GM23338 (cell line): ENCODE measurements at regions not wholly inside any gene's neighbourhood (a gene's known extent, or its start where the extent isn't known, plus 50 kb on each side); places are given as distances from the start of the nearest gene placed in this dataset.
A peak's percentile ranks its signal among the peaks of the same experiment; 100 is the strongest.

Source experiments
- ATAC-seq: fragments of 200-7000 bp; cut with Tn5 transposase; 3 replicates; pipeline ENCODE4 v1.9.1; 2020
- DNase-seq: peaks from one replicate; pipeline ENCODE4 v3.0.0-alpha.2; 2015; ENCODE audit warnings: low spot score
- H2AFZ ChIP-seq: fragments of 200-600 bp; sonication (generic); 2 replicates; pipeline ENCODE4 v1.8.0; 2016; ENCODE audit warnings: antibody characterized with exemption, mild to moderate bottlenecking, moderate library complexity
- H3F3A ChIP-seq: fragments of 200-600 bp; sonication (generic); replicated peaks from 2 replicates; pipeline ENCODE4 v1.8.0; 2017; ENCODE audit warnings: antibody characterized with exemption, mixed run types, low read depth
- H3K27ac ChIP-seq: fragments of 200-600 bp; sonication (generic); 2 replicates; pipeline ENCODE4 v1.6.1; 2016; ENCODE audit warnings: low read depth
- H3K27me3 ChIP-seq: fragments of 200-600 bp; sonication (generic); 2 replicates; pipeline ENCODE4 v1.8.0; 2016; ENCODE audit warnings: mild to moderate bottlenecking, mixed run types, moderate library complexity; ENCODE audit not compliant: insufficient read depth
- H3K36me3 ChIP-seq: fragments of 200-600 bp; sonication (generic); 2 replicates; pipeline ENCODE4 v1.8.0; 2016; ENCODE audit warnings: mild to moderate bottlenecking; ENCODE audit not compliant: insufficient read depth
- H3K4me1 ChIP-seq: fragments of 200-600 bp; sonication (generic); 2 replicates; pipeline ENCODE4 v1.8.0; 2016; ENCODE audit warnings: mild to moderate bottlenecking, moderate library complexity; ENCODE audit not compliant: insufficient read depth
- H3K4me2 ChIP-seq: fragments of 200-600 bp; sonication (generic); 2 replicates; pipeline ENCODE4 v1.7.1; 2017; ENCODE audit warnings: mixed run types
- H3K4me3 ChIP-seq: fragments of 200-600 bp; sonication (generic); 2 replicates; pipeline ENCODE4 v1.6.1; 2016; ENCODE audit warnings: mixed run types
- H3K79me2 ChIP-seq: fragments of 200-600 bp; sonication (generic); replicated peaks from 2 replicates; pipeline ENCODE4 v1.8.0; 2017; ENCODE audit warnings: mild to moderate bottlenecking; ENCODE audit not compliant: insufficient read depth
- H3K9me2 ChIP-seq: fragments of 200-600 bp; sonication (generic); 2 replicates; pipeline ENCODE4 v1.8.0; 2017; ENCODE audit not compliant: insufficient read depth
- H4K20me1 ChIP-seq: fragments of 200-600 bp; sonication (generic); replicated peaks from 2 replicates; pipeline ENCODE4 v1.8.0; 2017; ENCODE audit warnings: mild to moderate bottlenecking; ENCODE audit not compliant: insufficient read depth
- H3K27ac Mint-ChIP-seq: 2 replicates; pipeline ENCODE4 v1.8.0; 2020; ENCODE audit warnings: inconsistent platforms, mild to moderate bottlenecking, moderate library complexity, mixed read lengths
- H3K27me3 Mint-ChIP-seq: 3 replicates; pipeline ENCODE4 v1.8.0; 2022; ENCODE audit warnings: low read depth, mild to moderate bottlenecking, moderate library complexity, mixed read lengths, inconsistent platforms; ENCODE audit not compliant: insufficient read depth, poor library complexity
- H3K36me3 Mint-ChIP-seq: 3 replicates; pipeline ENCODE4 v1.8.0; 2021; ENCODE audit warnings: low read depth, mild to moderate bottlenecking, inconsistent platforms, moderate library complexity, mixed read lengths
- H3K4me1 Mint-ChIP-seq: 3 replicates; pipeline ENCODE4 v1.8.0; 2020; ENCODE audit warnings: mild to moderate bottlenecking, inconsistent platforms, mixed read lengths
- H3K4me3 Mint-ChIP-seq: 3 replicates; pipeline ENCODE4 v1.8.0; 2021; ENCODE audit warnings: moderate library complexity, mild to moderate bottlenecking, inconsistent platforms, mixed read lengths
- H3K9me3 Mint-ChIP-seq: 3 replicates; pipeline ENCODE4 v1.8.0; 2020; ENCODE audit warnings: moderate library complexity, mild to moderate bottlenecking, inconsistent platforms, mixed read lengths
- CREB1 ChIP-seq: fragments of 250-450 bp; sonication (Bioruptor Pico); IDR thresholded peaks from 2 replicates; pipeline ENCODE4 v1.5.0; 2020; ENCODE audit warnings: low read depth, mild to moderate bottlenecking, moderate library complexity
- EZH2 ChIP-seq: fragments of 200-600 bp; sonication (generic); IDR thresholded peaks from one replicate; pipeline ENCODE4 v1.8.0; 2017; ENCODE audit warnings: antibody characterized with exemption, mild to moderate bottlenecking, low read depth; ENCODE audit not compliant: unreplicated experiment
- EZH2phosphoT487 ChIP-seq: fragments of 200-600 bp; sonication (generic); IDR thresholded peaks from one replicate; pipeline ENCODE4 v1.8.1; 2018; ENCODE audit warnings: antibody characterized with exemption; ENCODE audit not compliant: unreplicated experiment
- JUNB ChIP-seq: IDR thresholded peaks from one replicate; pipeline ENCODE4 v1.6.1; 2016; ENCODE audit warnings: antibody characterized with exemption; ENCODE audit not compliant: unreplicated experiment
- NANOG ChIP-seq: IDR thresholded peaks from 2 replicates; pipeline ENCODE4 v1.6.1; 2016; ENCODE audit warnings: antibody characterized with exemption, borderline replicate concordance
- POLR2AphosphoS5 ChIP-seq: IDR thresholded peaks from 2 replicates; pipeline ENCODE4 v1.6.1; 2016; ENCODE audit warnings: antibody characterized with exemption, low read depth
- STAT1 ChIP-seq: IDR thresholded peaks from one replicate; pipeline ENCODE4 v1.6.1; 2016; ENCODE audit warnings: antibody characterized with exemption; ENCODE audit not compliant: unreplicated experiment
- ZNF114 ChIP-seq: fragments of 250-450 bp; sonication (Bioruptor Pico); IDR thresholded peaks from 2 replicates; pipeline ENCODE4 v1.5.0; 2020; ENCODE audit warnings: mild to moderate bottlenecking, moderate library complexity
- ZNF331 ChIP-seq: fragments of 250-450 bp; sonication (Bioruptor Pico); IDR thresholded peaks from 2 replicates; pipeline ENCODE4 v1.5.0; 2020; ENCODE audit warnings: low read depth, mild to moderate bottlenecking, moderate library complexity
- TF ChIP-seq, protein P1 (sequence below): IDR thresholded peaks from 2 replicates; pipeline ENCODE4 v1.6.1; 2016; ENCODE audit warnings: antibody characterized with exemption
- TF ChIP-seq, protein P2 (sequence below), 2 experiments: fragments of 200-600 bp in 1 of 2; sonication (generic) in 1 of 2; conservative IDR thresholded peaks; 2 replicates each; pipeline versions ENCODE4 v1.5.1 to v1.6.1; 2016 to 2017; ENCODE audit warnings: antibody characterized with exemption in 2 of 2, low read depth in 2 of 2, mild to moderate bottlenecking in 2 of 2, moderate library complexity in 1 of 2
- TF ChIP-seq, protein P3 (sequence below): IDR thresholded peaks from one replicate; pipeline ENCODE4 v1.6.1; 2018; ENCODE audit warnings: antibody characterized with exemption; ENCODE audit not compliant: unreplicated experiment

DNA sequence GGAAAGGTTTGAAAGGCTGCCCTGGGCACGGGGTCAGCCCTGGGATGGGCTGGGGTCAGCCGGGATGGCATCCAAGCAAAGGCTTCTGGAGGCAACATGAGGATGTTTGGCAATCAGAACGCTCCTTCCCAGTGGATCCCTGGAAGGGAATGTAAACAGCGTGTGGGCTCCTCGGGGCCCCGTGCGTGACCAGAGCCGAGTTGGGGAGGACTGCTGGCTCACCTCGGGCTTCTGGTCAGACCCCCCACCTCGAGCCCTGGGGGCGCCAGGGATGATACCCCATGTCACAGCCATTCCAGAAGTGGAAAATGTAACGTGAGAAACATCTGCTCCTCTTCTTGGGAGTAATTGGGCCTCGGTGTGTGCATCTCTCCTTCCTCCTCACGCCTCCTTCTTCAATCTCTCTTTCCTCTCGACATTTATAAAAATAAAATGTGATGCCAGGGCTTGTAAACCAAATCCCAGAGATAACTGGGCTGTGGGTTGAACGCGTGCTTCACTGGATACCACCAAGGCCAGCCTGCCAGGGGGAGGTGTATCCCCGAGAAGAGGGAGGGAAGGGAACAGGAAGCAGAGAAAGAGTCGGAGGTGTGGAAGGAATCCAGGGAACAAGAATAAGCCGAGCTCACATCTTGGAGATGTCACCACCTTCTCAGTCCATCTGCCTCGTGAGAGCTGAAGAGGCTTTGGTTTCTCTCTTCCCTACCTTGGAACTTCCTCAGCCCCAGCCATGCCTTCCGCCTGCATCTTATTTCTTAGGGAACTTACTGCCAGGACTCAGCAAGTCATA, 144.8 kb downstream of the NUAK1 start:
- no peaks in the 10 kb centered on the region for H3K79me2 ChIP-seq

DNA sequence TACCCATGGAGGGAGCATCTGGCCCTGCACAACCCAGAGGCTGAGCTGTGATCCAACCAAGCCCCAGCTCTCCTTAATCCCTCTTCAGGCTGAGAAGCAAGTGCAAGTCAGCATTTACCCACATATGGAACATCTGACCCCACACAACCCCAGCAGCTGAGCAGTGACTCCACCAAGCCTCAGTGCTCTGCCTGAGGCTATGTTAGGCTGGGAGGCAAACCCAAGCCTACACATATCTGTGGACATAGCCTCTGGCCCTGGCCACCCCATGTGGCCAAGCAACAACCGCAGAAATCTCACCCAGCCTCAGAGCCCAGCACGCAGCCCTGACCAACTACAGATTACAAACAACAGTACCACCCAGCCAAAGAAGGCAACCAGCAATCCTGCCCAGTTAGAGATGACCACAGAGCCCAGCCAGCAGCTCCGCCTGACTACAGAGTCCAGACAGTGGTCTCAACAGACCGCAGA, 142.8 kb downstream of the NUAK1 start:
- ATAC-seq = no peak
- H3K9me3 Mint-ChIP-seq = no peaks in the 10 kb centered on the region
- DNase-seq = no peak
- TF ChIP-seq JUNB = no peak
- TF ChIP-seq, protein P1, sequence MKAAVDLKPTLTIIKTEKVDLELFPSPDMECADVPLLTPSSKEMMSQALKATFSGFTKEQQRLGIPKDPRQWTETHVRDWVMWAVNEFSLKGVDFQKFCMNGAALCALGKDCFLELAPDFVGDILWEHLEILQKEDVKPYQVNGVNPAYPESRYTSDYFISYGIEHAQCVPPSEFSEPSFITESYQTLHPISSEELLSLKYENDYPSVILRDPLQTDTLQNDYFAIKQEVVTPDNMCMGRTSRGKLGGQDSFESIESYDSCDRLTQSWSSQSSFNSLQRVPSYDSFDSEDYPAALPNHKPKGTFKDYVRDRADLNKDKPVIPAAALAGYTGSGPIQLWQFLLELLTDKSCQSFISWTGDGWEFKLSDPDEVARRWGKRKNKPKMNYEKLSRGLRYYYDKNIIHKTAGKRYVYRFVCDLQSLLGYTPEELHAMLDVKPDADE = no peak
- TF ChIP-seq CREB1 (CRISPR knock-in tag) = no peak
- no peak for TF ChIP-seq EZH2
- TF ChIP-seq, protein P2, sequence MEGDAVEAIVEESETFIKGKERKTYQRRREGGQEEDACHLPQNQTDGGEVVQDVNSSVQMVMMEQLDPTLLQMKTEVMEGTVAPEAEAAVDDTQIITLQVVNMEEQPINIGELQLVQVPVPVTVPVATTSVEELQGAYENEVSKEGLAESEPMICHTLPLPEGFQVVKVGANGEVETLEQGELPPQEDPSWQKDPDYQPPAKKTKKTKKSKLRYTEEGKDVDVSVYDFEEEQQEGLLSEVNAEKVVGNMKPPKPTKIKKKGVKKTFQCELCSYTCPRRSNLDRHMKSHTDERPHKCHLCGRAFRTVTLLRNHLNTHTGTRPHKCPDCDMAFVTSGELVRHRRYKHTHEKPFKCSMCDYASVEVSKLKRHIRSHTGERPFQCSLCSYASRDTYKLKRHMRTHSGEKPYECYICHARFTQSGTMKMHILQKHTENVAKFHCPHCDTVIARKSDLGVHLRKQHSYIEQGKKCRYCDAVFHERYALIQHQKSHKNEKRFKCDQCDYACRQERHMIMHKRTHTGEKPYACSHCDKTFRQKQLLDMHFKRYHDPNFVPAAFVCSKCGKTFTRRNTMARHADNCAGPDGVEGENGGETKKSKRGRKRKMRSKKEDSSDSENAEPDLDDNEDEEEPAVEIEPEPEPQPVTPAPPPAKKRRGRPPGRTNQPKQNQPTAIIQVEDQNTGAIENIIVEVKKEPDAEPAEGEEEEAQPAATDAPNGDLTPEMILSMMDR (conservative IDR thresholded peaks at IDR 0.05; ENCODE audit: low read depth in 2 of 2) = no peak
- TF ChIP-seq STAT1 = no peak
- no peak for TF ChIP-seq NANOG
- no peak for TF ChIP-seq EZH2phosphoT487
- no peak for TF ChIP-seq ZNF114
- TF ChIP-seq ZNF331 (CRISPR knock-in tag) = no peak
- TF ChIP-seq POLR2AphosphoS5 = no peak
- TF ChIP-seq, protein P3, sequence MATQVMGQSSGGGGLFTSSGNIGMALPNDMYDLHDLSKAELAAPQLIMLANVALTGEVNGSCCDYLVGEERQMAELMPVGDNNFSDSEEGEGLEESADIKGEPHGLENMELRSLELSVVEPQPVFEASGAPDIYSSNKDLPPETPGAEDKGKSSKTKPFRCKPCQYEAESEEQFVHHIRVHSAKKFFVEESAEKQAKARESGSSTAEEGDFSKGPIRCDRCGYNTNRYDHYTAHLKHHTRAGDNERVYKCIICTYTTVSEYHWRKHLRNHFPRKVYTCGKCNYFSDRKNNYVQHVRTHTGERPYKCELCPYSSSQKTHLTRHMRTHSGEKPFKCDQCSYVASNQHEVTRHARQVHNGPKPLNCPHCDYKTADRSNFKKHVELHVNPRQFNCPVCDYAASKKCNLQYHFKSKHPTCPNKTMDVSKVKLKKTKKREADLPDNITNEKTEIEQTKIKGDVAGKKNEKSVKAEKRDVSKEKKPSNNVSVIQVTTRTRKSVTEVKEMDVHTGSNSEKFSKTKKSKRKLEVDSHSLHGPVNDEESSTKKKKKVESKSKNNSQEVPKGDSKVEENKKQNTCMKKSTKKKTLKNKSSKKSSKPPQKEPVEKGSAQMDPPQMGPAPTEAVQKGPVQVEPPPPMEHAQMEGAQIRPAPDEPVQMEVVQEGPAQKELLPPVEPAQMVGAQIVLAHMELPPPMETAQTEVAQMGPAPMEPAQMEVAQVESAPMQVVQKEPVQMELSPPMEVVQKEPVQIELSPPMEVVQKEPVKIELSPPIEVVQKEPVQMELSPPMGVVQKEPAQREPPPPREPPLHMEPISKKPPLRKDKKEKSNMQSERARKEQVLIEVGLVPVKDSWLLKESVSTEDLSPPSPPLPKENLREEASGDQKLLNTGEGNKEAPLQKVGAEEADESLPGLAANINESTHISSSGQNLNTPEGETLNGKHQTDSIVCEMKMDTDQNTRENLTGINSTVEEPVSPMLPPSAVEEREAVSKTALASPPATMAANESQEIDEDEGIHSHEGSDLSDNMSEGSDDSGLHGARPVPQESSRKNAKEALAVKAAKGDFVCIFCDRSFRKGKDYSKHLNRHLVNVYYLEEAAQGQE = no peak

More for the DNA sequence above, 144.8 kb downstream of the NUAK1 start:
- Mint-ChIP-seq H3K9me3 (no peaks in the 10 kb centered on the region), H3K36me3 (no peaks in the 10 kb centered on the region), H3K27ac (no peak overlapping the region), H3K4me3 (no peak overlapping the region), H3K4me1 (peaks cover 12% of the 10 kb centered on the region), H3K27me3 (peaks cover 4% of the 10 kb centered on the region)
- ATAC-seq (no peak), DNase-seq (no peak)
- no peaks in the 10 kb centered on the region for H3F3A ChIP-seq
- H3K4me1 ChIP-seq = peaks cover 9% of the 10 kb centered on the region
- H3K36me3 ChIP-seq = no peaks in the 10 kb centered on the region
- no peak overlapping the region for H3K4me2 ChIP-seq
- H4K20me1 ChIP-seq = no peaks in the 10 kb centered on the region
- H3K27me3 ChIP-seq = no peaks in the 10 kb centered on the region
- no peak overlapping the region for H3K4me3 ChIP-seq
- H2AFZ ChIP-seq = peak overlapping the region; percentile 63; the same call in 1 of the 2 replicates
- TF ChIP-seq NANOG (no peak), CREB1 (CRISPR knock-in tag) (no peak), EZH2 (no peak)
- H3K27ac ChIP-seq = no peak overlapping the region
- peaks cover 8% of the 10 kb centered on the region for H3K9me2 ChIP-seq

More for the DNA sequence above, 142.8 kb downstream of the NUAK1 start:
- peaks cover 12% of the 10 kb centered on the region for H3K4me1 ChIP-seq
- no peak overlapping the region for H3K27ac ChIP-seq
- peaks cover 4% of the 10 kb centered on the region for H3K27me3 Mint-ChIP-seq
- H3K36me3 ChIP-seq = no peaks in the 10 kb centered on the region
- H3K4me3 ChIP-seq = no peak overlapping the region
- H3K4me1 Mint-ChIP-seq = peaks cover 20% of the 10 kb centered on the region
- no peaks in the 10 kb centered on the region for H4K20me1 ChIP-seq
- no peaks in the 10 kb centered on the region for H3K79me2 ChIP-seq
- H3K36me3 Mint-ChIP-seq = no peaks in the 10 kb centered on the region
- H3K27ac Mint-ChIP-seq = no peak overlapping the region
- H3K9me2 ChIP-seq = peaks cover 8% of the 10 kb centered on the region
- H3K27me3 ChIP-seq = no peaks in the 10 kb centered on the region
- no peaks in the 10 kb centered on the region for H3F3A ChIP-seq
- no peak overlapping the region for H3K4me2 ChIP-seq
- H2AFZ ChIP-seq = no peak overlapping the region
- no peak overlapping the region for H3K4me3 Mint-ChIP-seq
